ENCODE measurements at regions not wholly inside any gene's neighbourhood (a gene's known extent, or its start where the extent isn't known, plus 50 kb on each side); places are given as distances from the start of the nearest gene placed in this dataset.

GRCh38 chr12:59131462-59131861, 211.2 kb upstream of the LRIG3 start:
- no peak for TF ChIP-seq CTCF (IDR thresholded peaks at IDR 0.05 in 2 of 3, conservative IDR thresholded peaks at IDR 0.05 in 1 of 3; ENCODE audit: borderline replicate concordance in 1 of 3, insufficient read depth in 1 of 3, low read depth in 2 of 3, low read length in 2 of 3)
- no peak for TF ChIP-seq EZH2phosphoT487 (IDR thresholded peaks at IDR 0.05; ENCODE audit: borderline replicate concordance)
- TF ChIP-seq RAD21 (IDR thresholded peaks at IDR 0.05; ENCODE audit: low read depth): no peak
- TF ChIP-seq POLR2A (IDR thresholded peaks at IDR 0.05; ENCODE audit: borderline replicate concordance, extremely low read depth, insufficient read depth, insufficient read length): no peak
- no peak for TF ChIP-seq EZH2 (IDR thresholded peaks at IDR 0.05)
- TF ChIP-seq ZNF274 (IDR thresholded peaks at IDR 0.05; ENCODE audit: low read depth, low read length): no peak
- no peak for TF ChIP-seq TCF7L2 (IDR thresholded peaks at IDR 0.05; ENCODE audit: borderline replicate concordance, extremely low read depth, insufficient read depth, insufficient read length)
- TF ChIP-seq POLR2AphosphoS5 (IDR thresholded peaks at IDR 0.05; ENCODE audit: low read depth, low read length): no peak
